SH-SY5Y (cell line): ENCODE measurements at regions not wholly inside any gene's neighbourhood (a gene's known extent, or its start where the extent isn't known, plus 50 kb on each side); places are given as distances from the start of the nearest gene placed in this dataset.

Experiments
- GATA2 ChIP-seq: IDR thresholded peaks from 2 replicates; pipeline ENCODE4 v1.6.1; 2011; ENCODE audit warnings: mild to moderate bottlenecking, low read depth, low read length
- GATA3 ChIP-seq: IDR thresholded peaks from 2 replicates; pipeline ENCODE4 v1.6.1; 2011; ENCODE audit warnings: low read depth, mild to moderate bottlenecking, low read length, moderate library complexity

DNA sequence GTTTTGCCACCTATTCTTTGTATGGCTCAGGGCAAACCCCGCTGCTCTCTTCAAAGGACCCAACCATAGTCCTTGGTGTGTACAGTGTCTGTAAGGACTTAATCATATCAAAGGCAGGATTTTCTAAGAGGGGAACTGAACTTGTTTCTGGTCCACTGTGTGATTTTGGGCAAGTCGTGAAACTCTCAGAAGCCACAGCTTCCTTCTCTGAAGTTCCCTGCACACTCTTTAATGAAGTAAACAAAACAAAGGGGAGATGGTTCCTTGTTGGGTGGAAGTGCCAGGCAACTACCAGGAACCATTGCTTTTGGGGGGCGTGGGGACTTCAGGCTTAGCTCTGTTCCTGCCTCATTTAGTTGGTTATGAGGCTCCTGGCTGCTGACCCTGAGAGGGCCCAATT, 152.4 kb downstream of the VRK1 start:
- TF ChIP-seq GATA3 (no peak), GATA2 (no peak)
